Endothelial cell of umbilical vein (primary cell): ENCODE measurements at regions not wholly inside any gene's neighbourhood (a gene's known extent, or its start where the extent isn't known, plus 50 kb on each side); places are given as distances from the start of the nearest gene placed in this dataset.

Experiments used
- BruUV-seq: library from RNA; stranded (reverse); fragments of 400-500 nt; replicated peaks from 2 replicates; lab custom pipeline; 2021; lab: Mats Ljungman, UMichigan
- CTCF ChIA-PET: fragments of 300-600, 350-600 bp; sonication (Branson Sonifier 250); formaldehyde crosslinking; loops from one replicate; lab custom pipeline; 2021; ENCODE audit warnings: antibody characterized with exemption, inconsistent platforms; lab: Charles Lee
- POLR2A ChIA-PET: fragments of 300-600, 350-600 bp; sonication (Branson Sonifier 250); formaldehyde crosslinking; loops from one replicate; lab custom pipeline; 2021; ENCODE audit warnings: antibody characterized with exemption, inconsistent platforms; lab: Charles Lee
- DNase-seq: peaks from one replicate; pipeline ENCODE4 v3.0.0-alpha.2; 2011; ENCODE audit warnings: low read depth, low spot score
- FAIRE-seq: peaks from 2 replicates; lab custom pipeline; 2011; peaks lifted over from hg19 to GRCh38; lab: Jason Lieb, UNC
- H2AFZ ChIP-seq: 2 replicates; pipeline ENCODE4 v1.6.0; 2012; ENCODE audit warnings: low read depth, low read length, control low read depth, inconsistent platforms
- H3K27ac ChIP-seq: 2 replicates; pipeline ENCODE4 v1.5.1; 2011; ENCODE audit warnings: low read depth, mild to moderate bottlenecking, control low read depth, low read length, moderate library complexity; ENCODE audit not compliant: insufficient read depth
- H3K27me3 ChIP-seq, 2 experiments: 2 replicates each; pipeline versions ENCODE4 v1.6.0 to v1.6.1; 2011; ENCODE audit warnings: low read length in 2 of 2, mixed read lengths in 1 of 2; ENCODE audit not compliant: control insufficient read depth in 2 of 2, insufficient read depth in 2 of 2
- H3K36me3 ChIP-seq, 2 experiments: 2 replicates in 1 of 2; 3 replicates in 1 of 2; pipeline ENCODE4 v1.5.1; 2011; ENCODE audit warnings: low read length in 2 of 2, mild to moderate bottlenecking in 1 of 2, moderate library complexity in 1 of 2; ENCODE audit not compliant: control insufficient read depth in 2 of 2, insufficient read depth in 2 of 2; ENCODE audit errors: extremely low read depth in 1 of 2
- H3K4me1 ChIP-seq: 3 replicates; pipeline ENCODE4 v1.5.1; 2011; ENCODE audit warnings: mild to moderate bottlenecking, low read length; ENCODE audit not compliant: control insufficient read depth, insufficient read depth; ENCODE audit errors: extremely low read depth
- H3K4me2 ChIP-seq: 2 replicates; pipeline ENCODE4 v1.6.1; 2011; ENCODE audit warnings: low read length, control low read depth, mixed read lengths; ENCODE audit not compliant: insufficient read depth
- H3K4me3 ChIP-seq, 3 experiments: fragments of 200-600 bp in 1 of 3; sonication (generic), shearing (Covaris generic) in 1 of 3; replicated peaks in 1 of 3; 2 replicates each; pipeline ENCODE4 v1.5.1; 2011 to 2016; ENCODE audit warnings: control low read depth in 3 of 3, low read length in 3 of 3, mild to moderate bottlenecking in 2 of 3, inconsistent platforms in 1 of 3, low read depth in 1 of 3, moderate library complexity in 1 of 3; ENCODE audit not compliant: insufficient read depth in 1 of 3
- H3K79me2 ChIP-seq: 2 replicates; pipeline ENCODE4 v1.6.0; 2012; ENCODE audit warnings: low read length, inconsistent platforms; ENCODE audit not compliant: control insufficient read depth, insufficient read depth
- H3K9ac ChIP-seq: replicated peaks from 2 replicates; pipeline ENCODE3; 2011; ENCODE audit warnings: low read length, control low read depth; ENCODE audit not compliant: insufficient read depth; ENCODE audit errors: extremely low read depth
- H3K9me1 ChIP-seq: replicated peaks from 3 replicates; pipeline ENCODE4 v1.6.0; 2011; ENCODE audit warnings: mild to moderate bottlenecking, low read length; ENCODE audit not compliant: control insufficient read depth, insufficient read depth; ENCODE audit errors: extremely low read depth
- H3K9me3 ChIP-seq: replicated peaks from 2 replicates; pipeline ENCODE4 v1.5.1; 2012; ENCODE audit warnings: low read length, inconsistent platforms; ENCODE audit not compliant: control insufficient read depth, insufficient read depth
- H4K20me1 ChIP-seq: replicated peaks from 2 replicates; pipeline ENCODE3; 2011; ENCODE audit warnings: mild to moderate bottlenecking, low read length; ENCODE audit not compliant: control insufficient read depth, insufficient read depth; ENCODE audit errors: extremely low read depth
- CTCF ChIP-seq, 2 donors: IDR thresholded peaks; 1 replicate in 1 of 2; 2 replicates in 1 of 2; pipeline ENCODE4 v1.5.1; 2011; ENCODE audit warnings: low read length in 2 of 2, mild to moderate bottlenecking in 2 of 2, moderate library complexity in 2 of 2, control low read depth in 1 of 2, inconsistent platforms in 1 of 2, low read depth in 1 of 2; ENCODE audit not compliant: insufficient read depth in 1 of 2; ENCODE audit errors: extremely low read depth in 1 of 2
- EZH2 ChIP-seq: IDR thresholded peaks from 2 replicates; pipeline ENCODE4 v1.6.1; 2012; ENCODE audit warnings: borderline replicate concordance, low read depth, mild to moderate bottlenecking, moderate library complexity, low read length, inconsistent platforms; ENCODE audit not compliant: severe bottlenecking
- FOS ChIP-seq: IDR thresholded peaks from 2 replicates; pipeline ENCODE4 v1.6.1; 2011; ENCODE audit warnings: mild to moderate bottlenecking, low read length, moderate library complexity, borderline replicate concordance; ENCODE audit not compliant: insufficient read depth
- GATA2 ChIP-seq: IDR thresholded peaks from 2 replicates; pipeline ENCODE4 v1.7.0; 2011; ENCODE audit warnings: low read depth, mild to moderate bottlenecking, moderate library complexity, mixed read lengths, low read length; ENCODE audit not compliant: insufficient read length, insufficient read depth
- JUN ChIP-seq: IDR thresholded peaks from 2 replicates; pipeline ENCODE4 v1.6.1; 2011; ENCODE audit warnings: borderline replicate concordance, low read depth; ENCODE audit not compliant: insufficient read length, insufficient read depth
- MAX ChIP-seq: IDR thresholded peaks from 2 replicates; pipeline ENCODE4 v1.6.1; 2011; ENCODE audit not compliant: insufficient read depth, insufficient read length
- MYC ChIP-seq: IDR thresholded peaks from one replicate; pipeline ENCODE4 v1.6.1; 2011; ENCODE audit warnings: mild to moderate bottlenecking, low read depth, low read length
- POLR2A ChIP-seq: IDR thresholded peaks from 2 replicates; pipeline ENCODE4 v1.6.1; 2012; ENCODE audit warnings: low read depth, mild to moderate bottlenecking, control low read depth, low read length
- POLR2AphosphoS5 ChIP-seq: IDR thresholded peaks from 2 replicates; pipeline ENCODE4 v1.6.1; 2012; ENCODE audit warnings: low read depth, mild to moderate bottlenecking, control low read depth, low read length, moderate library complexity; ENCODE audit not compliant: insufficient read depth
- dilution Hi-C: fragments of 300-500 bp; cut with MboI; formaldehyde crosslinking; loops from one replicate; pipeline ENCODE4 v1.15.0; 2019; ENCODE audit warnings: low sequenced_read_pairs; ENCODE audit not compliant: extremely low pct_ligation_motif_present
- intact Hi-C: fragments of 100-400 bp; cut with micrococcal nuclease; formaldehyde crosslinking; loops from one replicate; pipeline ENCODE4 v1.10.0; 2022

- FAIRE-seq: no peak
- intact Hi-C loops (no loop called here), dilution Hi-C loops (no loop called here)
- Histone ChIP-seq H2AFZ (no peak overlapping the region), H3K9ac (no peak overlapping the region), H3K27ac (no peak overlapping the region), H3K79me2 (no peaks in the 10 kb centered on the region), H3K4me2 (no peak overlapping the region), H3K27me3 (no peaks in the 10 kb centered on the region), H3K4me1 (peaks cover 3% of the 10 kb centered on the region), H3K4me3 (no peak overlapping the region), H3K9me1 (no peaks in the 10 kb centered on the region), H3K9me3 (no peaks in the 10 kb centered on the region), H3K36me3 (no peaks in the 10 kb centered on the region), H4K20me1 (no peaks in the 10 kb centered on the region)
- DNase-seq: no peak
- ChIA-PET POLR2A (no interaction called here), CTCF (no interaction called here)
- BruUV-seq: no TSS peak
- TF ChIP-seq GATA2 (no peak), FOS (no peak), JUN (no peak), POLR2AphosphoS5 (no peak), CTCF (IDR thresholded peaks at IDR 0.05; ENCODE audit: extremely low read depth in 1 of 2, insufficient read depth in 1 of 2, low read depth in 1 of 2, low read length in 2 of 2) (no peak), MAX (no peak), EZH2 (no peak), POLR2A (no peak), MYC (no peak)
Measured at GRCh38 chr16:85534536-85535351, 78.4 kb upstream of the GSE1 start.
